SK-N-SH (cell line): ENCODE measurements at regions not wholly inside any gene's neighbourhood (a gene's known extent, or its start where the extent isn't known, plus 50 kb on each side); places are given as distances from the start of the nearest gene placed in this dataset.

Experiments used
- CTCF ChIA-PET: fragments of 300-600, 350-600 bp; formaldehyde crosslinking; extraction: SDS; loops from one replicate; lab custom pipeline; 2021; lab: Yijun Ruan, JAX
- POLR2A ChIA-PET: fragments of 350-600 bp; sonication (Branson Sonifier 250); formaldehyde crosslinking; extraction: SDS; loops from one replicate; lab custom pipeline; 2020; ENCODE audit warnings: antibody characterized with exemption, inconsistent platforms; lab: Yijun Ruan, JAX
- DNase-seq: peaks from one replicate; pipeline ENCODE4 v3.0.0; 2012
- H2AFZ ChIP-seq: fragments of 200-600 bp; sonication (generic); 2 replicates; pipeline ENCODE4 v1.8.1; 2016; ENCODE audit warnings: antibody characterized with exemption, mild to moderate bottlenecking, low read depth
- H3F3A ChIP-seq: fragments of 200-600 bp; sonication (generic); replicated peaks from 2 replicates; pipeline ENCODE3; 2016; ENCODE audit warnings: antibody characterized with exemption, mild to moderate bottlenecking; ENCODE audit not compliant: insufficient read depth
- H3K27ac ChIP-seq, 2 experiments: fragments of 200-500 bp in 1 of 2; fragments of 200-600 bp in 1 of 2; sonication (Bioruptor generic) in 1 of 2; sonication (generic), shearing (Covaris generic) in 1 of 2; 2 replicates each; pipeline versions ENCODE4 v1.5.1 to v1.6.1; 2014 to 2016; ENCODE audit warnings: low read depth in 2 of 2, inconsistent platforms in 1 of 2, low read length in 1 of 2, mild to moderate bottlenecking in 1 of 2, mixed read lengths in 1 of 2
- H3K27me3 ChIP-seq: fragments of 200-600 bp; sonication (generic), shearing (Covaris generic); 2 replicates; pipeline ENCODE4 v1.6.1; 2016; ENCODE audit warnings: mixed run types; ENCODE audit not compliant: insufficient read depth
- H3K36me3 ChIP-seq, 2 experiments: fragments of 200-500 bp in 1 of 2; fragments of 200-600 bp in 1 of 2; sonication (Bioruptor generic) in 1 of 2; sonication (generic) in 1 of 2; replicated peaks in 1 of 2; 2 replicates each; pipeline versions ENCODE3 to v1.5.1; 2014 to 2016; ENCODE audit warnings: low read length in 1 of 2, mild to moderate bottlenecking in 1 of 2; ENCODE audit not compliant: insufficient read depth in 2 of 2, control insufficient read depth in 1 of 2
- H3K4me1 ChIP-seq, 2 experiments: fragments of 200-500 bp in 1 of 2; fragments of 200-600 bp in 1 of 2; sonication (Bioruptor generic) in 1 of 2; sonication (generic), shearing (Covaris generic) in 1 of 2; 2 replicates each; pipeline versions ENCODE4 v1.5.1 to v1.6.1; 2014 to 2016; ENCODE audit warnings: low read depth in 1 of 2, low read length in 1 of 2, mixed run types in 1 of 2; ENCODE audit not compliant: insufficient read depth in 2 of 2, control insufficient read depth in 1 of 2
- H3K4me2 ChIP-seq: fragments of 200-600 bp; sonication (generic), shearing (Covaris generic); 2 replicates; pipeline ENCODE4 v1.6.1; 2017; ENCODE audit warnings: mixed run types
- H3K4me3 ChIP-seq, 2 experiments: fragments of 200-500 bp in 1 of 2; fragments of 200-600 bp in 1 of 2; sonication (Bioruptor generic) in 1 of 2; sonication (generic), shearing (Covaris generic) in 1 of 2; 2 replicates each; pipeline versions ENCODE4 v1.5.1 to v1.8.1; 2014 to 2016; ENCODE audit warnings: low read depth in 2 of 2, inconsistent platforms in 1 of 2, low read length in 1 of 2, mild to moderate bottlenecking in 1 of 2, mixed read lengths in 1 of 2, moderate library complexity in 1 of 2
- H3K79me2 ChIP-seq: fragments of 200-600 bp; sonication (generic); 2 replicates; pipeline ENCODE4 v1.8.1; 2017; ENCODE audit warnings: mild to moderate bottlenecking; ENCODE audit not compliant: insufficient read depth
- H3K9ac ChIP-seq: fragments of 200-600 bp; sonication (generic); 2 replicates; pipeline ENCODE4 v1.6.1; 2017; ENCODE audit warnings: mixed run types
- H3K9me2 ChIP-seq: fragments of 200-600 bp; sonication (generic); 2 replicates; pipeline ENCODE4 v1.6.1; 2017; ENCODE audit warnings: mixed run types
- H3K9me3 ChIP-seq: fragments of 200-600 bp; sonication (generic); 2 replicates; pipeline ENCODE4 v1.6.1; 2017; ENCODE audit warnings: mixed run types, mild to moderate bottlenecking, moderate library complexity
- H4K20me1 ChIP-seq: fragments of 200-600 bp; sonication (generic); 2 replicates; pipeline ENCODE4 v1.6.1; 2017; ENCODE audit warnings: mild to moderate bottlenecking, mixed run types; ENCODE audit not compliant: insufficient read depth
- CHD2 ChIP-seq: fragments of 150-350 bp; IDR thresholded peaks from 2 replicates; pipeline ENCODE4 v1.6.1; 2018; ENCODE audit warnings: low read length; ENCODE audit not compliant: partially characterized antibody
- EP300 ChIP-seq, 2 experiments: IDR thresholded peaks; 2 replicates each; pipeline versions ENCODE4 v1.4.0 to v1.6.1; 2012; ENCODE audit warnings: borderline replicate concordance in 1 of 2, low read depth in 1 of 2, low read length in 1 of 2
- FOSL2 ChIP-seq: IDR thresholded peaks from 2 replicates; pipeline ENCODE4 v1.4.0; 2012; ENCODE audit warnings: low read depth, mild to moderate bottlenecking, moderate library complexity, borderline replicate concordance
- GABPA ChIP-seq: IDR thresholded peaks from 2 replicates; pipeline ENCODE4 v1.4.0; 2012; ENCODE audit warnings: low read depth, mild to moderate bottlenecking
- GATA2 ChIP-seq: sonication (generic); formaldehyde crosslinking; IDR thresholded peaks from 2 replicates; pipeline ENCODE4 v1.5.0; 2020; ENCODE audit warnings: mild to moderate bottlenecking, missing genetic modification reagents
- IRF3 ChIP-seq: fragments of 150-350 bp; IDR thresholded peaks from 2 replicates; pipeline ENCODE4 v1.6.1; 2016; ENCODE audit warnings: mild to moderate bottlenecking, low read depth, low read length
- JUND ChIP-seq: IDR thresholded peaks from 2 replicates; pipeline ENCODE4 v1.4.0; 2012
- NFIC ChIP-seq: IDR thresholded peaks from 2 replicates; pipeline ENCODE4 v1.4.0; 2012; ENCODE audit warnings: borderline replicate concordance
- POLR2AphosphoS5 ChIP-seq: IDR thresholded peaks from 2 replicates; pipeline ENCODE4 v1.6.1; 2012; ENCODE audit warnings: low read depth, low read length
- RAD21 ChIP-seq: IDR thresholded peaks from 2 replicates; pipeline ENCODE4 v1.6.1; 2012; ENCODE audit warnings: mild to moderate bottlenecking, low read length
- RFX5 ChIP-seq: IDR thresholded peaks from 2 replicates; pipeline ENCODE4 v1.6.1; 2012; ENCODE audit warnings: mild to moderate bottlenecking, improper control_type of control experiment, low read length
- SIN3A ChIP-seq: IDR thresholded peaks from 2 replicates; pipeline ENCODE4 v1.6.1; 2012; ENCODE audit warnings: low read depth, mild to moderate bottlenecking, low read length, moderate library complexity, borderline replicate concordance
- TCF12 ChIP-seq: IDR thresholded peaks from 2 replicates; pipeline ENCODE4 v1.4.0; 2012
- TEAD4 ChIP-seq: IDR thresholded peaks from 2 replicates; pipeline ENCODE4 v1.4.0; 2012; ENCODE audit warnings: mild to moderate bottlenecking, borderline replicate concordance; ENCODE audit not compliant: insufficient read depth
- ZBTB33 ChIP-seq: IDR thresholded peaks from 2 replicates; pipeline ENCODE4 v1.4.0; 2012; ENCODE audit warnings: low read depth, borderline replicate concordance
- WGBS: methylation state at CpG from one replicate; pipeline ENCODE4 v1.1.6; 2017; ENCODE audit warnings: low lambda C conversion rate; 5-methylcytosine and 5-hydroxymethylcytosine counted together
- TF ChIP-seq, protein P1 (sequence below): IDR thresholded peaks from 2 replicates; pipeline ENCODE4; 2012

GRCh38 chr9:104227108-104227507 lies 133.0 kb downstream of the SMC2 start:
- Histone ChIP-seq H3K4me2 (no peak overlapping the region), H3K9ac (no peak overlapping the region), H3K27me3 (no peaks in the 10 kb centered on the region), H3F3A (no peaks in the 10 kb centered on the region), H4K20me1 (no peaks in the 10 kb centered on the region), H3K4me3 (no peak overlapping the region), H3K9me2 (no peaks in the 10 kb centered on the region), H3K27ac (no peak overlapping the region), H2AFZ (no peak overlapping the region), H3K36me3 (no peaks in the 10 kb centered on the region), H3K9me3 (no peaks in the 10 kb centered on the region), H3K4me1 (no peaks in the 10 kb centered on the region), H3K79me2 (no peaks in the 10 kb centered on the region)
- ChIA-PET CTCF (no interaction called here), POLR2A (no interaction called here)
- DNase-seq, result no peak
- 5% methylated on average over 1 of the region's 1 CpG for WGBS
- TF ChIP-seq NFIC, result no peak
- no peak for TF ChIP-seq ZBTB33
- TF ChIP-seq GABPA, result no peak
- TF ChIP-seq FOSL2, result no peak
- TF ChIP-seq, protein P1, sequence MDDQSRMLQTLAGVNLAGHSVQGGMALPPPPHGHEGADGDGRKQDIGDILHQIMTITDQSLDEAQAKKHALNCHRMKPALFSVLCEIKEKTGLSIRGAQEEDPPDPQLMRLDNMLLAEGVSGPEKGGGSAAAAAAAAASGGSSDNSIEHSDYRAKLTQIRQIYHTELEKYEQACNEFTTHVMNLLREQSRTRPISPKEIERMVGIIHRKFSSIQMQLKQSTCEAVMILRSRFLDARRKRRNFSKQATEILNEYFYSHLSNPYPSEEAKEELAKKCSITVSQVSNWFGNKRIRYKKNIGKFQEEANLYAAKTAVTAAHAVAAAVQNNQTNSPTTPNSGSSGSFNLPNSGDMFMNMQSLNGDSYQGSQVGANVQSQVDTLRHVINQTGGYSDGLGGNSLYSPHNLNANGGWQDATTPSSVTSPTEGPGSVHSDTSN, result peak; percentile 31
- TF ChIP-seq RFX5, result no peak
- no peak for TF ChIP-seq GATA2
- TF ChIP-seq RAD21, result no peak
- peak in 1 of 2 experiments; percentile 32; a peak in 1 of 4 replicates for TF ChIP-seq EP300 (IDR thresholded peaks at IDR 0.05; ENCODE audit: borderline replicate concordance in 1 of 2, low read depth in 1 of 2, low read length in 1 of 2)
- no peak for TF ChIP-seq CHD2
- 0 out of 2 replicates have a peak, but pooled peaks have one; percentile 25 for TF ChIP-seq TCF12
- no peak for TF ChIP-seq IRF3
- TF ChIP-seq SIN3A, result no peak

- TF ChIP-seq FOSL2, result peak; percentile 56
- peak; percentile 21; the same call in 1 of the 2 replicates for TF ChIP-seq TEAD4
- no peak for TF ChIP-seq POLR2AphosphoS5
- TF ChIP-seq NFIC, result peak; percentile 45; the same call in 1 of the 2 replicates
- peak in 1 of 2 experiments; percentile 9; a peak in 1 of 4 replicates for TF ChIP-seq EP300 (IDR thresholded peaks at IDR 0.05; ENCODE audit: borderline replicate concordance in 1 of 2, low read depth in 1 of 2, low read length in 1 of 2)
- TF ChIP-seq JUND, result no peak
- TF ChIP-seq, protein P1, result 0 out of 2 replicates have a peak, but pooled peaks have one; percentile 15
- TF ChIP-seq TCF12, result peak; percentile 53
- no peaks in the 10 kb centered on the region for H4K20me1 ChIP-seq
- peaks cover 8% of the 10 kb centered on the region for H3F3A ChIP-seq
- H3K27ac ChIP-seq, result peak overlapping the region in 1 of 2 experiments; percentile 73; a peak in 2 of 4 replicates
- H3K79me2 ChIP-seq, result no peaks in the 10 kb centered on the region
- CTCF ChIA-PET, result no interaction called here
- H3K27me3 ChIP-seq, result no peaks in the 10 kb centered on the region
- H3K4me3 ChIP-seq, result no peak overlapping the region
- H3K9ac ChIP-seq, result 0 out of 2 replicates have a peak overlapping the region, but pooled peaks have one; percentile 9
- H2AFZ ChIP-seq, result peak overlapping the region; percentile 67
- H3K36me3 ChIP-seq, result no peaks in the 10 kb centered on the region
- POLR2A ChIA-PET, result no interaction called here
- no peaks in the 10 kb centered on the region for H3K9me3 ChIP-seq
- no peak for DNase-seq
- H3K9me2 ChIP-seq, result no peaks in the 10 kb centered on the region
- no peaks in the 10 kb centered on the region for H3K4me1 ChIP-seq
- no peak overlapping the region for H3K4me2 ChIP-seq
Observed at GRCh38 chr9:104232781-104233341, 138.8 kb downstream of the SMC2 start.
